ENCODE measurements at regions not wholly inside any gene's neighbourhood (a gene's known extent, or its start where the extent isn't known, plus 50 kb on each side); places are given as distances from the start of the nearest gene placed in this dataset.

DNA sequence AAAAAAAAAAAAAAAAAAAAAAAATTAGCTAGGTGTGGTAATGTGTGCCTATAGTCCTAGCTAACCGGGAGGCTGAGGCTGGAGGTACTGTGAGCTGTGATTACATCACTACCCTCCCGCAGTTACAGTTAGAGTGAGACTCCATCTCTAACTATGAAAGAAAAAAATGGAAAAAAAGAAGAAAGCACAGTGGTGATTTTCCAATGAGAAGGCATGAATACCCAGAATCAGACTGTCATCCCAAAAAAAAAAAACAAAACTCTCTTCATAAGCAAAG, 269.9 kb upstream of the MKLN1 start:
- TF ChIP-seq, protein P1, sequence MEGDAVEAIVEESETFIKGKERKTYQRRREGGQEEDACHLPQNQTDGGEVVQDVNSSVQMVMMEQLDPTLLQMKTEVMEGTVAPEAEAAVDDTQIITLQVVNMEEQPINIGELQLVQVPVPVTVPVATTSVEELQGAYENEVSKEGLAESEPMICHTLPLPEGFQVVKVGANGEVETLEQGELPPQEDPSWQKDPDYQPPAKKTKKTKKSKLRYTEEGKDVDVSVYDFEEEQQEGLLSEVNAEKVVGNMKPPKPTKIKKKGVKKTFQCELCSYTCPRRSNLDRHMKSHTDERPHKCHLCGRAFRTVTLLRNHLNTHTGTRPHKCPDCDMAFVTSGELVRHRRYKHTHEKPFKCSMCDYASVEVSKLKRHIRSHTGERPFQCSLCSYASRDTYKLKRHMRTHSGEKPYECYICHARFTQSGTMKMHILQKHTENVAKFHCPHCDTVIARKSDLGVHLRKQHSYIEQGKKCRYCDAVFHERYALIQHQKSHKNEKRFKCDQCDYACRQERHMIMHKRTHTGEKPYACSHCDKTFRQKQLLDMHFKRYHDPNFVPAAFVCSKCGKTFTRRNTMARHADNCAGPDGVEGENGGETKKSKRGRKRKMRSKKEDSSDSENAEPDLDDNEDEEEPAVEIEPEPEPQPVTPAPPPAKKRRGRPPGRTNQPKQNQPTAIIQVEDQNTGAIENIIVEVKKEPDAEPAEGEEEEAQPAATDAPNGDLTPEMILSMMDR (IDR thresholded peaks at IDR 0.05) = no peak
- no peak for TF ChIP-seq ZFX (IDR thresholded peaks at IDR 0.05; ENCODE audit: borderline replicate concordance)

Measured in 22Rv1 (cell line).